Natural killer cell treated with Interleukin-12 subunit alpha and Interleukin-12 subunit beta and Interleukin-15 and Interleukin-18, amount 100 ng/mL, for 72 hours (primary cell): ENCODE measurements at regions not wholly inside any gene's neighbourhood (a gene's known extent, or its start where the extent isn't known, plus 50 kb on each side); places are given as distances from the start of the nearest gene placed in this dataset.

Experiments used
- ATAC-seq, 2 donors: fragments of 150-1000 bp; cut with Tn5 transposase in 1 of 2; sonication (Bioruptor Pico), chemical (Tn5 transposase) in 1 of 2; 2 replicates each; pipeline ENCODE4 v1.10.0; 2021
- DNase-seq: peaks from one replicate; pipeline ENCODE4 v3.0.0; 2022; ENCODE audit warnings: low spot score
- H3K27ac Mint-ChIP-seq, 2 donors: 1 replicate in 1 of 2; 2 replicates in 1 of 2; pipeline ENCODE4 v1.8.0; 2022; ENCODE audit warnings: mixed read lengths in 2 of 2, mild to moderate bottlenecking in 1 of 2, moderate library complexity in 1 of 2
- H3K27me3 Mint-ChIP-seq, 2 donors: 1 replicate in 1 of 2; 2 replicates in 1 of 2; pipeline ENCODE4 v1.8.0; 2022; ENCODE audit warnings: mixed read lengths in 2 of 2
- H3K36me3 Mint-ChIP-seq: one replicate; pipeline ENCODE4 v1.8.0; 2022; ENCODE audit warnings: mixed read lengths
- H3K4me1 Mint-ChIP-seq, 2 donors: 1 replicate in 1 of 2; 2 replicates in 1 of 2; pipeline ENCODE4 v1.8.0; 2022; ENCODE audit warnings: low read depth in 2 of 2, mixed read lengths in 2 of 2, mild to moderate bottlenecking in 1 of 2
- H3K4me3 Mint-ChIP-seq: one replicate; pipeline ENCODE4 v1.8.0; 2022; ENCODE audit warnings: mixed read lengths
- H3K9me3 Mint-ChIP-seq: 2 replicates; pipeline ENCODE4 v1.8.0; 2022; ENCODE audit warnings: mixed read lengths

DNA sequence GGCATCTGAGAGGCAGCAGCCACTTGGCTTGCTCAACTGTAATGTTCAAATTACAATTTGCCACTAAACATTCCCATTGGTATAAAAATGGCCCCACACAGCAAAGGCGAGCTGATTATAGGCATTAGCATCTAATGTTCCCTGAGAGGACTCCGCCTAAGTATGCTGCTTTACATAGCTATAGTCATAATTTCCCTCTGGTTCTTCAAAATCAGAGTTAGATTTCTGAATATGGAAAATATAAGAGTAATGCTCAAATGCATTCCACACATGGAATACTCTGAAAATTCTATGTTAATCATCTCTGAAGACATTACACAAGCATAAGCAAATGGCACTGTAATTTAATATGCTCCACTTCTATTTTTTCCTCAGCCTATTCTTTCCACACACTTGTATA, 83.7 kb upstream of the BTG1 start:
- Mint-ChIP-seq H3K27me3 (no peaks in the 10 kb centered on the region), H3K27ac (no peak overlapping the region), H3K36me3 (no peaks in the 10 kb centered on the region), H3K9me3 (no peaks in the 10 kb centered on the region), H3K4me3 (no peak overlapping the region), H3K4me1 (no peaks in the 10 kb centered on the region)
- DNase-seq (no peak), ATAC-seq (no peak)

DNA sequence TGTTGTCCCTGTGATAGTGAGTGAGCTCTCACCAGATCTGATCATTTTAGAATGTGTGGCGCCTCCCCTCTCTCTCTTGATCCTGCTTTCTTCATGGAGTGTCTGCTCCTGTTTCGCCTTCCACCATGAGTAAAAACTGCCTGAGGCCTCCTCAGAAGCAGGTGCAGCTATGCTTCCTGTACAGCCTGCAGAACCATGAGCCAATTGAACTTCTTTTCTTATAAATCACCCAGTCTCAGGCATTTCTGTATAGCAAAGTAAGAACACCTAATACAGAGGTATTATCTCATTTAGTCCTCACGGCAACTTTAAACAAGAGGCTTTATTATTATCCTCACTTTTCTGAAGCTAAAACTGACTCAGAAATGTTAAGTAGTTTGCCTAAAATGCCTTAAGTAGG, 81.3 kb upstream of the BTG1 start:
- Mint-ChIP-seq H3K4me3 (no peak overlapping the region), H3K9me3 (no peaks in the 10 kb centered on the region), H3K27me3 (no peaks in the 10 kb centered on the region), H3K27ac (no peak overlapping the region), H3K4me1 (no peaks in the 10 kb centered on the region), H3K36me3 (no peaks in the 10 kb centered on the region)
- no peak for DNase-seq
- no peak for ATAC-seq

DNA sequence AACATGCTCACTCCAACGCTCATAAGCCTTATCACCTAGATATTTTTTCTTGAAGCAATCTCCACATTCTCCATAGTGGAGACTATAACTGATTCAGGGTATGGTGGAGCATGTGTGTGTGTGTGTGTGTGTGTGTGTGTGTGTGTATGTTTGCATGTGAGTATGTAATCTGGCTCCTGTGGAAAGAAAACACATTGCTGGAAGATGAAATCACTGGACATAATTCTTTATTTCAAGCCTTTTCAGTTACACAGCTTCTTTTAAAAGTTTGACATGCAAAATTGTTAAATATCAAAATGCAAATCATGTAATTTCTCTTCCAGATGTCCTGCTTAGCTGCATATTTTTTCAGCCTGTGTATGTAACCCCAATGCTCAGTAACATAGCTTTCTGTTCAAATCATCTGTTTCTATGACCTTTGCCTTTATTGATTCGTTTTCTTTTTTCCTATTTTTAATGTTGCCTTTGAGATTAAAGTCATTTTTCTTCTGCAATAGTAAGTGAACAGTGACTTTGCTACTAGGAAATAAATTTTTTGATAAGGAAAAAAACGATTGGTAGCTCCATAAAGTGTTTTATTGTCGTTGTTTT, 80.5 kb upstream of the BTG1 start:
- no peaks in the 10 kb centered on the region for H3K36me3 Mint-ChIP-seq
- H3K9me3 Mint-ChIP-seq = no peaks in the 10 kb centered on the region
- no peaks in the 10 kb centered on the region for H3K27me3 Mint-ChIP-seq
- no peak overlapping the region for H3K4me3 Mint-ChIP-seq
- no peak overlapping the region for H3K27ac Mint-ChIP-seq
- ATAC-seq (no peak), DNase-seq (no peak)
- H3K4me1 Mint-ChIP-seq = no peaks in the 10 kb centered on the region

GRCh38 chr12:92224685-92225331, 79.2 kb upstream of the BTG1 start:
- H3K4me3 Mint-ChIP-seq = no peak overlapping the region
- no peak overlapping the region for H3K27ac Mint-ChIP-seq
- DNase-seq (no peak), ATAC-seq (no peak)
- no peaks in the 10 kb centered on the region for H3K36me3 Mint-ChIP-seq
- H3K4me1 Mint-ChIP-seq = no peaks in the 10 kb centered on the region
- H3K9me3 Mint-ChIP-seq = no peaks in the 10 kb centered on the region
- no peaks in the 10 kb centered on the region for H3K27me3 Mint-ChIP-seq

GRCh38 chr12:92223481-92223880, 77.8 kb upstream of the BTG1 start:
- Mint-ChIP-seq H3K27ac (no peak overlapping the region), H3K27me3 (no peaks in the 10 kb centered on the region), H3K36me3 (peaks cover 4% of the 10 kb centered on the region), H3K4me1 (peaks cover 7 to 9% of the 10 kb centered on the region in 2 donors), H3K4me3 (no peak overlapping the region), H3K9me3 (no peaks in the 10 kb centered on the region)
- DNase-seq (no peak), ATAC-seq (no peak)

- Mint-ChIP-seq H3K27ac (no peak overlapping the region), H3K36me3 (peaks cover 4% of the 10 kb centered on the region), H3K9me3 (no peaks in the 10 kb centered on the region), H3K4me3 (no peak overlapping the region), H3K4me1 (peaks cover 9 to 12% of the 10 kb centered on the region in 2 donors), H3K27me3 (no peaks in the 10 kb centered on the region)
- no peak for DNase-seq
- no peak for ATAC-seq
Measured at GRCh38 chr12:92221656-92222315, 76.1 kb upstream of the BTG1 start.

- Mint-ChIP-seq H3K4me3 (peak overlapping the region; percentile 15), H3K27me3 (no peaks in the 10 kb centered on the region), H3K36me3 (peaks cover 4% of the 10 kb centered on the region), H3K9me3 (no peaks in the 10 kb centered on the region), H3K27ac (peak overlapping the region; percentile 61 to 93), H3K4me1 (peaks cover 17 to 21% of the 10 kb centered on the region in 2 donors)
- ATAC-seq = peak; percentile 76 to 85
- DNase-seq = no peak
Measured at GRCh38 chr12:92218394-92219077, 72.9 kb upstream of the BTG1 start.

DNA sequence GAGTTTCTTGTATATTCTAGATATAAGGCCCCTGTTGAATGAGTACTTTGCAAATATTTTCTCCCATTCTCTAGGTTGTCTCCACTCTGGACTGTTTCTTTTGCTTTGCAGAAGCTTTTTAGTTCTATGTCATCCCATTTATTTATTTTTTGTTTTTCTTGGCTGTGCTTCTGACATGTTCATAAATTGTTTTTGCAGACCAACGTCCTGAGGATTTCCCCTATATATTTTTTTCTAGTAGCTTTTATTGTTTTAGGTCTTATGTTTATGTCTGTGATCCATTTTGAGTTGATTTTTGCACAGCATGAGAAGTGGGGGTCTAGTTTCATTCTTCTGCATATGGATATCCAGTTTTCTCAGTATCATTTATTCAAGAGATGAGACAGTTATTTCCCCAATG, 70.4 kb upstream of the BTG1 start:
- Mint-ChIP-seq H3K27me3 (no peaks in the 10 kb centered on the region), H3K36me3 (peaks cover 4% of the 10 kb centered on the region), H3K4me3 (no peak overlapping the region), H3K4me1 (peaks cover 17 to 24% of the 10 kb centered on the region in 2 donors), H3K9me3 (no peaks in the 10 kb centered on the region), H3K27ac (no peak overlapping the region)
- DNase-seq (no peak), ATAC-seq (no peak)

GRCh38 chr12:92215358-92215757, 69.7 kb upstream of the BTG1 start:
- H3K9me3 Mint-ChIP-seq = no peaks in the 10 kb centered on the region
- peaks cover 4% of the 10 kb centered on the region for H3K36me3 Mint-ChIP-seq
- no peak for ATAC-seq
- H3K27ac Mint-ChIP-seq = peak overlapping the region in 1 of 2 donors; percentile 3
- no peak for DNase-seq
- no peaks in the 10 kb centered on the region for H3K27me3 Mint-ChIP-seq
- H3K4me3 Mint-ChIP-seq = no peak overlapping the region
- peaks cover 19 to 25% of the 10 kb centered on the region in 2 donors for H3K4me1 Mint-ChIP-seq

GRCh38 chr12:92213166-92213565, 67.5 kb upstream of the BTG1 start:
- DNase-seq (no peak), ATAC-seq (no peak)
- Mint-ChIP-seq H3K4me1 (peaks cover 27% of the 10 kb centered on the region in 2 donors), H3K9me3 (peaks cover 3% of the 10 kb centered on the region), H3K4me3 (no peak overlapping the region), H3K36me3 (no peaks in the 10 kb centered on the region), H3K27ac (no peak overlapping the region), H3K27me3 (no peaks in the 10 kb centered on the region)

DNA sequence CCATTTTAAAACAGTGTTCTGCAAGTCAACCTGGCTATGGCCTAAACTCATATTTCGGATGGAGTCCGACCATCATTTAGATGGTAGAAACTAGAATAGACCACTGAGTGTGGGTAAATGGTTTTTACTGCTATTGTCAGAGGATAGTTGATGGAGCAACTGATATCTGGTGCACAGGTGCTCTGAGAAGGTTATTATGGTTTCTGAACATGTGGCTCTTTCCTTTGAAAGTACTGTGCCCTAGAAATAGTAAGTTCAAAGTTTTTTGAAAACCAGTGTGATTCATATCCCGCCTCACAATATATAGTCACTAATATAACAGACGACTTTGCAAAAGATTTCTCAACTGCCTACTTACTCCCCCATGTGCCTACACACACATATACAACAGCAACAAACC, 64.4 kb upstream of the BTG1 start:
- H3K9me3 Mint-ChIP-seq = peaks cover 3% of the 10 kb centered on the region
- no peaks in the 10 kb centered on the region for H3K27me3 Mint-ChIP-seq
- H3K27ac Mint-ChIP-seq = peak overlapping the region; percentile 56 to 92
- H3K4me1 Mint-ChIP-seq = peaks cover 30 to 34% of the 10 kb centered on the region in 2 donors
- DNase-seq (no peak), ATAC-seq (peak in 1 of 2 donors; percentile 29)
- H3K4me3 Mint-ChIP-seq = peak overlapping the region; percentile 62
- H3K36me3 Mint-ChIP-seq = no peaks in the 10 kb centered on the region

DNA sequence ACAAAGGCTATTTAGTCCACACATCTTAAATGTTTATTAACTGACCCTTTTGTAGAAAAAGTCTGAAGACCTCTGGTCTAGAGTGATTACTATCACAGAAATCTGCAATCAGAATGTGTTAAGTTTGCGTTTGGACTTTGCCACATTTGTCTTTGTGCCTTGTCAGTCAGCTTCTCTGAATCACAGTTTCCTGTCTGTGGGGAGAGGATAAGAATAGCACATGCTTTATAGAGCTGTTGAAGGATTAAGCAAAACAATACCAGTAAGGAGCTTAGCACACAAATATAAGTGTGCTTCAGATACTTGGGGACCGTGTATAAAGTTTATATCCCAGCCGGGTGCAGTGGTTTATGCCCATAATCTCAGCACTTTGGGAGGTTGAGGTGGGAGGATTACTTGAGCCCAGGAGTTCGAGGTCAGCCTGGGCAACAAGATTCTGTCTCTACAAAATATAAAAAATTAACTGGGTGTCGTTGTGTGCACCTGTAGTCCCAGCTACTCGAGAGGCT, 63.0 kb upstream of the BTG1 start:
- ATAC-seq (peak; percentile 87 to 92), DNase-seq (no peak)
- Mint-ChIP-seq H3K4me1 (peaks cover 26 to 30% of the 10 kb centered on the region in 2 donors), H3K9me3 (peaks cover 3% of the 10 kb centered on the region), H3K4me3 (peak overlapping the region; percentile 73), H3K27me3 (no peaks in the 10 kb centered on the region), H3K27ac (peak overlapping the region; percentile 66 to 82), H3K36me3 (no peaks in the 10 kb centered on the region)

DNA sequence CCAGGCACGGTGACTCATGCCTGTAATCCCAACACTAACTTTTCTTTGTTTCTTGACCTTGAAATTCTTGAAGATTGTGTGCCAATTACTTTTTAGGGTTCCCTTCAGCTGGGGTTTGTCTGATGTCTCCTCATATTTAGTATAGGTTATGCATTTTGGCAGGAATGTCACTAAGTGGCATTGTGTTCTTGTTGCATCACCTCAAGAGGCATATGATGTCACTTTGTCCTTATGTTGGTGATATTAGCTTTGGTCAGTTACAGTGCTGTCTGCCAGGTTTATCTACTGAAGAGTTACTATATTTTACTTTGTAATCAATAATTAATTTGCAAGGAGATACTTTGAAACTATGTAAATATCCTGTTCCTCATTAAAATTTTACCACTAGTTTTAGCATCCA, 61.0 kb upstream of the BTG1 start:
- H3K9me3 Mint-ChIP-seq = peaks cover 3% of the 10 kb centered on the region
- peaks cover 26 to 27% of the 10 kb centered on the region in 2 donors for H3K4me1 Mint-ChIP-seq
- H3K27ac Mint-ChIP-seq = peak overlapping the region in 1 of 2 donors; percentile 70
- no peaks in the 10 kb centered on the region for H3K36me3 Mint-ChIP-seq
- no peak overlapping the region for H3K4me3 Mint-ChIP-seq
- DNase-seq (no peak), ATAC-seq (no peak)
- H3K27me3 Mint-ChIP-seq = no peaks in the 10 kb centered on the region

DNA sequence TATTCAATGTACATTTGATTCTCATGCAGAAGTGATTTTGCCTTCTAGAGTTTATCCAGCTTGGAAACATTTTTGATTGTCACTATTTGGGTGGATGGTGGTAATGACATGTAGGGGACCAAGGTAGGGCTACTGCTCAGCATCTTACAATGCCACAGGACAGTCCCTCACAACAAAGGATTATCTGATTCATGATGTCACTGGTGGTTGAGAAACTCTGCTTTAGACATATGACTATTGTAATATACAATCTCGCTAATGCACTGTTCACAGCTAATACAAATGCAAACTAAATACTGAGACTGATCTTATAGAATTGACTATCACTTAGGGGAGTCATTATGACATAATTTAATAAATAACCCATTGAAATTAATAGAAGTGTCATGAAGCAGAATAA, 60.4 kb upstream of the BTG1 start:
- H3K9me3 Mint-ChIP-seq = peaks cover 3% of the 10 kb centered on the region
- no peak overlapping the region for H3K27ac Mint-ChIP-seq
- no peak for ATAC-seq
- H3K36me3 Mint-ChIP-seq = no peaks in the 10 kb centered on the region
- no peaks in the 10 kb centered on the region for H3K27me3 Mint-ChIP-seq
- H3K4me3 Mint-ChIP-seq = no peak overlapping the region
- H3K4me1 Mint-ChIP-seq = peaks cover 26 to 27% of the 10 kb centered on the region in 2 donors
- DNase-seq = no peak
